ENCODE measurements at regions not wholly inside any gene's neighbourhood (a gene's known extent, or its start where the extent isn't known, plus 50 kb on each side); places are given as distances from the start of the nearest gene placed in this dataset.

DNA sequence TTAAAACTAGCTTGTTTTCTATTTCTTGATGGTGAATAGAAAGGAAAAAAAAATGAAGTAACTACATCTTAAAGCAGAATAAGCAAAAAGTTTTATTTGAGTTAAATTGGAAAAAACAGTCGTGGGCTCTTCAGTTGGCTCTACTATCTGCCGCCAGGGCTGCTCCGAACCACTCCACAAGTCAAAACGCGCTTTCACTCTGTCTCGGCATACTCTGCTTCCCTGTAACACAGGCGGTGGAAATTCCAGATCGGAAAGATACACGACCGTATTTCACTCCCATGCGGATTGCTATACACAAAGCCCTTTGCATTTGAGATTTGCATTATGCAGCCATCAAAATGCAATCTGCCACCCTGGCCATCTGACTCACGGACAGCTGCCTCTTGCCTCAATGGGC is 505.6 kb downstream of the IRX1 start:
- TF ChIP-seq, protein P1, sequence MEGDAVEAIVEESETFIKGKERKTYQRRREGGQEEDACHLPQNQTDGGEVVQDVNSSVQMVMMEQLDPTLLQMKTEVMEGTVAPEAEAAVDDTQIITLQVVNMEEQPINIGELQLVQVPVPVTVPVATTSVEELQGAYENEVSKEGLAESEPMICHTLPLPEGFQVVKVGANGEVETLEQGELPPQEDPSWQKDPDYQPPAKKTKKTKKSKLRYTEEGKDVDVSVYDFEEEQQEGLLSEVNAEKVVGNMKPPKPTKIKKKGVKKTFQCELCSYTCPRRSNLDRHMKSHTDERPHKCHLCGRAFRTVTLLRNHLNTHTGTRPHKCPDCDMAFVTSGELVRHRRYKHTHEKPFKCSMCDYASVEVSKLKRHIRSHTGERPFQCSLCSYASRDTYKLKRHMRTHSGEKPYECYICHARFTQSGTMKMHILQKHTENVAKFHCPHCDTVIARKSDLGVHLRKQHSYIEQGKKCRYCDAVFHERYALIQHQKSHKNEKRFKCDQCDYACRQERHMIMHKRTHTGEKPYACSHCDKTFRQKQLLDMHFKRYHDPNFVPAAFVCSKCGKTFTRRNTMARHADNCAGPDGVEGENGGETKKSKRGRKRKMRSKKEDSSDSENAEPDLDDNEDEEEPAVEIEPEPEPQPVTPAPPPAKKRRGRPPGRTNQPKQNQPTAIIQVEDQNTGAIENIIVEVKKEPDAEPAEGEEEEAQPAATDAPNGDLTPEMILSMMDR (IDR thresholded peaks at IDR 0.05; ENCODE audit: insufficient read depth, low read length), result no peak
- TF ChIP-seq POLR2AphosphoS5 (IDR thresholded peaks at IDR 0.05; ENCODE audit: low read depth), result no peak
- TF ChIP-seq SPI1 (IDR thresholded peaks at IDR 0.05; ENCODE audit: borderline replicate concordance, low read depth), result no peak
